ENCODE measurements at regions not wholly inside any gene's neighbourhood (a gene's known extent, or its start where the extent isn't known, plus 50 kb on each side); places are given as distances from the start of the nearest gene placed in this dataset.

GRCh38 chr4:35820003-35820402 lies 424.3 kb downstream of the ARAP2 start:
- Histone ChIP-seq H3K9me3 (ENCODE audit: control insufficient read depth, insufficient read depth, low read depth, low read length) (no peaks in the 10 kb centered on the region), H3K36me3 (ENCODE audit: control insufficient read depth, insufficient read depth, low read length) (no peaks in the 10 kb centered on the region), H3K4me1 (ENCODE audit: control insufficient read depth, insufficient read depth, low read length) (no peaks in the 10 kb centered on the region), H3K9ac (ENCODE audit: low read length) (no peak overlapping the region), H3K4me3 (ENCODE audit: low read depth, low read length) (no peak overlapping the region), H3K27ac (ENCODE audit: low read depth, low read length) (no peak overlapping the region), H3K27me3 (ENCODE audit: control insufficient read depth, insufficient read depth, low read length) (no peaks in the 10 kb centered on the region)

- no peaks in the 10 kb centered on the region for H3K9me3 ChIP-seq (ENCODE audit: control insufficient read depth, insufficient read depth, low read depth, low read length)
- no peaks in the 10 kb centered on the region for H3K27me3 ChIP-seq (ENCODE audit: control insufficient read depth, insufficient read depth, low read length)
- no peak overlapping the region for H3K27ac ChIP-seq (ENCODE audit: low read depth, low read length)
- no peaks in the 10 kb centered on the region for H3K4me1 ChIP-seq (ENCODE audit: control insufficient read depth, insufficient read depth, low read length)
- H3K36me3 ChIP-seq (ENCODE audit: control insufficient read depth, insufficient read depth, low read length), result no peaks in the 10 kb centered on the region
- H3K4me3 ChIP-seq (ENCODE audit: low read depth, low read length), result no peak overlapping the region
- H3K9ac ChIP-seq (ENCODE audit: low read length), result no peak overlapping the region
Measured at GRCh38 chr4:35824231-35824630, 420.1 kb downstream of the ARAP2 start.

- Histone ChIP-seq H3K4me3 (ENCODE audit: low read depth, low read length) (no peak overlapping the region), H3K4me1 (ENCODE audit: control insufficient read depth, insufficient read depth, low read length) (no peaks in the 10 kb centered on the region), H3K9ac (ENCODE audit: low read length) (no peak overlapping the region), H3K27me3 (ENCODE audit: control insufficient read depth, insufficient read depth, low read length) (no peaks in the 10 kb centered on the region), H3K27ac (ENCODE audit: low read depth, low read length) (no peak overlapping the region), H3K9me3 (ENCODE audit: control insufficient read depth, insufficient read depth, low read depth, low read length) (no peaks in the 10 kb centered on the region), H3K36me3 (ENCODE audit: control insufficient read depth, insufficient read depth, low read length) (no peaks in the 10 kb centered on the region)
Measured at GRCh38 chr4:35835893-35836292, 408.4 kb downstream of the ARAP2 start.

GRCh38 chr4:35836596-35836995 lies 407.7 kb downstream of the ARAP2 start:
- Histone ChIP-seq H3K36me3 (ENCODE audit: control insufficient read depth, insufficient read depth, low read length) (no peaks in the 10 kb centered on the region), H3K9ac (ENCODE audit: low read length) (no peak overlapping the region), H3K4me3 (ENCODE audit: low read depth, low read length) (no peak overlapping the region), H3K27ac (ENCODE audit: low read depth, low read length) (no peak overlapping the region), H3K27me3 (ENCODE audit: control insufficient read depth, insufficient read depth, low read length) (no peaks in the 10 kb centered on the region), H3K4me1 (ENCODE audit: control insufficient read depth, insufficient read depth, low read length) (no peaks in the 10 kb centered on the region), H3K9me3 (ENCODE audit: control insufficient read depth, insufficient read depth, low read depth, low read length) (no peaks in the 10 kb centered on the region)

- Histone ChIP-seq H3K9ac (ENCODE audit: low read length) (no peak overlapping the region), H3K4me3 (ENCODE audit: low read depth, low read length) (no peak overlapping the region), H3K27ac (ENCODE audit: low read depth, low read length) (no peak overlapping the region), H3K9me3 (ENCODE audit: control insufficient read depth, insufficient read depth, low read depth, low read length) (no peaks in the 10 kb centered on the region), H3K27me3 (ENCODE audit: control insufficient read depth, insufficient read depth, low read length) (no peaks in the 10 kb centered on the region), H3K36me3 (ENCODE audit: control insufficient read depth, insufficient read depth, low read length) (no peaks in the 10 kb centered on the region), H3K4me1 (ENCODE audit: control insufficient read depth, insufficient read depth, low read length) (no peaks in the 10 kb centered on the region)
Measured at GRCh38 chr4:35867057-35867456, 377.3 kb downstream of the ARAP2 start.

GRCh38 chr4:35872273-35872672 lies 372.0 kb downstream of the ARAP2 start:
- H3K36me3 ChIP-seq (ENCODE audit: control insufficient read depth, insufficient read depth, low read length), result no peaks in the 10 kb centered on the region
- no peak overlapping the region for H3K9ac ChIP-seq (ENCODE audit: low read length)
- H3K27ac ChIP-seq (ENCODE audit: low read depth, low read length), result no peak overlapping the region
- H3K9me3 ChIP-seq (ENCODE audit: control insufficient read depth, insufficient read depth, low read depth, low read length), result no peaks in the 10 kb centered on the region
- no peaks in the 10 kb centered on the region for H3K4me1 ChIP-seq (ENCODE audit: control insufficient read depth, insufficient read depth, low read length)
- no peak overlapping the region for H3K4me3 ChIP-seq (ENCODE audit: low read depth, low read length)
- no peaks in the 10 kb centered on the region for H3K27me3 ChIP-seq (ENCODE audit: control insufficient read depth, insufficient read depth, low read length)

- Histone ChIP-seq H3K4me3 (ENCODE audit: low read depth, low read length) (no peak overlapping the region), H3K9me3 (ENCODE audit: control insufficient read depth, insufficient read depth, low read depth, low read length) (no peaks in the 10 kb centered on the region), H3K27ac (ENCODE audit: low read depth, low read length) (no peak overlapping the region), H3K27me3 (ENCODE audit: control insufficient read depth, insufficient read depth, low read length) (no peaks in the 10 kb centered on the region), H3K4me1 (ENCODE audit: control insufficient read depth, insufficient read depth, low read length) (no peaks in the 10 kb centered on the region), H3K36me3 (ENCODE audit: control insufficient read depth, insufficient read depth, low read length) (no peaks in the 10 kb centered on the region), H3K9ac (ENCODE audit: low read length) (no peak overlapping the region)
Measured at GRCh38 chr4:35879479-35879878, 364.8 kb downstream of the ARAP2 start.

GRCh38 chr4:35883108-35883507 lies 361.2 kb downstream of the ARAP2 start:
- Histone ChIP-seq H3K9me3 (ENCODE audit: control insufficient read depth, insufficient read depth, low read depth, low read length) (no peaks in the 10 kb centered on the region), H3K4me3 (ENCODE audit: low read depth, low read length) (no peak overlapping the region), H3K27me3 (ENCODE audit: control insufficient read depth, insufficient read depth, low read length) (no peaks in the 10 kb centered on the region), H3K9ac (ENCODE audit: low read length) (no peak overlapping the region), H3K36me3 (ENCODE audit: control insufficient read depth, insufficient read depth, low read length) (no peaks in the 10 kb centered on the region), H3K27ac (ENCODE audit: low read depth, low read length) (no peak overlapping the region), H3K4me1 (ENCODE audit: control insufficient read depth, insufficient read depth, low read length) (no peaks in the 10 kb centered on the region)

GRCh38 chr4:35884714-35885480 lies 359.4 kb downstream of the ARAP2 start:
- Histone ChIP-seq H3K27ac (ENCODE audit: low read depth, low read length) (no peak overlapping the region), H3K9me3 (ENCODE audit: control insufficient read depth, insufficient read depth, low read depth, low read length) (no peaks in the 10 kb centered on the region), H3K4me3 (ENCODE audit: low read depth, low read length) (no peak overlapping the region), H3K9ac (ENCODE audit: low read length) (no peak overlapping the region), H3K4me1 (ENCODE audit: control insufficient read depth, insufficient read depth, low read length) (no peaks in the 10 kb centered on the region), H3K27me3 (ENCODE audit: control insufficient read depth, insufficient read depth, low read length) (no peaks in the 10 kb centered on the region), H3K36me3 (ENCODE audit: control insufficient read depth, insufficient read depth, low read length) (no peaks in the 10 kb centered on the region)

GRCh38 chr4:35897808-35898207 lies 346.5 kb downstream of the ARAP2 start:
- H3K9ac ChIP-seq (ENCODE audit: low read length), result no peak overlapping the region
- no peak overlapping the region for H3K4me3 ChIP-seq (ENCODE audit: low read depth, low read length)
- H3K27me3 ChIP-seq (ENCODE audit: control insufficient read depth, insufficient read depth, low read length), result no peaks in the 10 kb centered on the region
- no peak overlapping the region for H3K27ac ChIP-seq (ENCODE audit: low read depth, low read length)
- no peaks in the 10 kb centered on the region for H3K9me3 ChIP-seq (ENCODE audit: control insufficient read depth, insufficient read depth, low read depth, low read length)
- no peaks in the 10 kb centered on the region for H3K4me1 ChIP-seq (ENCODE audit: control insufficient read depth, insufficient read depth, low read length)
- no peaks in the 10 kb centered on the region for H3K36me3 ChIP-seq (ENCODE audit: control insufficient read depth, insufficient read depth, low read length)

- Histone ChIP-seq H3K4me1 (ENCODE audit: control insufficient read depth, insufficient read depth, low read length) (no peaks in the 10 kb centered on the region), H3K27ac (ENCODE audit: low read depth, low read length) (no peak overlapping the region), H3K9ac (ENCODE audit: low read length) (no peak overlapping the region), H3K4me3 (ENCODE audit: low read depth, low read length) (no peak overlapping the region), H3K36me3 (ENCODE audit: control insufficient read depth, insufficient read depth, low read length) (no peaks in the 10 kb centered on the region), H3K27me3 (ENCODE audit: control insufficient read depth, insufficient read depth, low read length) (no peaks in the 10 kb centered on the region), H3K9me3 (ENCODE audit: control insufficient read depth, insufficient read depth, low read depth, low read length) (no peaks in the 10 kb centered on the region)
Measured at GRCh38 chr4:35900286-35901243, 343.7 kb downstream of the ARAP2 start.
